BJ (cell line): ENCODE measurements at regions not wholly inside any gene's neighbourhood (a gene's known extent, or its start where the extent isn't known, plus 50 kb on each side); places are given as distances from the start of the nearest gene placed in this dataset.

Source experiments
- CTCF ChIA-PET: fragments of 350-600 bp; formaldehyde crosslinking; extraction: SDS; loops from one replicate; lab custom pipeline; 2021; ENCODE audit warnings: antibody characterized with exemption, inconsistent platforms; lab: Yijun Ruan, JAX
- POLR2A ChIA-PET: fragments of 300-600 bp; sonication (Branson Sonifier 250); formaldehyde crosslinking; extraction: SDS; loops from one replicate; lab custom pipeline; 2021; ENCODE audit warnings: antibody characterized with exemption; lab: Charles Lee
- DNase-seq: peaks from one replicate; pipeline ENCODE4 v3.0.0-alpha.2; 2011; ENCODE audit warnings: low read depth
- H3K27me3 ChIP-seq: 2 replicates; pipeline ENCODE4 v1.6.0; 2011; ENCODE audit warnings: low read length; ENCODE audit not compliant: control insufficient read depth, insufficient read depth
- H3K36me3 ChIP-seq: 2 replicates; pipeline ENCODE4 v1.5.1; 2011; ENCODE audit warnings: low read length; ENCODE audit not compliant: control insufficient read depth, insufficient read depth
- H3K4me3 ChIP-seq: 2 replicates; pipeline ENCODE4 v1.5.1; 2011; ENCODE audit warnings: low read depth, mild to moderate bottlenecking, control low read depth, low read length
- TF ChIP-seq, protein P1 (sequence below): IDR thresholded peaks from 2 replicates; pipeline ENCODE4 v1.5.1; 2011; ENCODE audit warnings: low read depth, mild to moderate bottlenecking, control low read depth, inconsistent platforms, low read length, moderate library complexity; ENCODE audit not compliant: insufficient read depth

DNA sequence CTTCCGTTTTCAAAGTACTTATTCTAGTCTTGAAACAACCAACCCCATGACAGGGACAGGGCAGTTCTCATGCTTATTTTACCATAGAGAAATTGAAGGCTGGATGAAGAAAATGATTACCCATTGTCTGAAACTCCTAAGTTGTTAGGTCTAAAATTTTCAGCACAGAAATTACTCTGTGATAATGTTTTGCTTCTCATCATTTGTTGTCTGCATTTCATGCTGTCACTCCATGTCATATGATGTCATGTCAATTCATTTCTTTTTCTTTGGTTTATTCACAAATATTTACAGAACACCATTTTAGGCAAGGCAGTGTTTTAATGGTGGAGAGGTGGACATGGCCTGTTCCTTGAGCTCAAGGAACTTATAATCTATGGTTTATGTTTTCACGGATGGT, 98.2 kb upstream of the RASGRP1 start:
- ChIA-PET POLR2A (no interaction called here), CTCF (interaction anchor here (0.9 to 1.8 kb wide), 3 partner anchors 11 to 37 kb away, joined by 3 to 5 read pairs (median 4); no protein-coding TSS in a partner anchor)
- Histone ChIP-seq H3K36me3 (no peaks in the 10 kb centered on the region), H3K27me3 (peaks cover 7% of the 10 kb centered on the region), H3K4me3 (no peak overlapping the region)
- DNase-seq, result no peak
- TF ChIP-seq, protein P1, sequence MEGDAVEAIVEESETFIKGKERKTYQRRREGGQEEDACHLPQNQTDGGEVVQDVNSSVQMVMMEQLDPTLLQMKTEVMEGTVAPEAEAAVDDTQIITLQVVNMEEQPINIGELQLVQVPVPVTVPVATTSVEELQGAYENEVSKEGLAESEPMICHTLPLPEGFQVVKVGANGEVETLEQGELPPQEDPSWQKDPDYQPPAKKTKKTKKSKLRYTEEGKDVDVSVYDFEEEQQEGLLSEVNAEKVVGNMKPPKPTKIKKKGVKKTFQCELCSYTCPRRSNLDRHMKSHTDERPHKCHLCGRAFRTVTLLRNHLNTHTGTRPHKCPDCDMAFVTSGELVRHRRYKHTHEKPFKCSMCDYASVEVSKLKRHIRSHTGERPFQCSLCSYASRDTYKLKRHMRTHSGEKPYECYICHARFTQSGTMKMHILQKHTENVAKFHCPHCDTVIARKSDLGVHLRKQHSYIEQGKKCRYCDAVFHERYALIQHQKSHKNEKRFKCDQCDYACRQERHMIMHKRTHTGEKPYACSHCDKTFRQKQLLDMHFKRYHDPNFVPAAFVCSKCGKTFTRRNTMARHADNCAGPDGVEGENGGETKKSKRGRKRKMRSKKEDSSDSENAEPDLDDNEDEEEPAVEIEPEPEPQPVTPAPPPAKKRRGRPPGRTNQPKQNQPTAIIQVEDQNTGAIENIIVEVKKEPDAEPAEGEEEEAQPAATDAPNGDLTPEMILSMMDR, result no peak

DNA sequence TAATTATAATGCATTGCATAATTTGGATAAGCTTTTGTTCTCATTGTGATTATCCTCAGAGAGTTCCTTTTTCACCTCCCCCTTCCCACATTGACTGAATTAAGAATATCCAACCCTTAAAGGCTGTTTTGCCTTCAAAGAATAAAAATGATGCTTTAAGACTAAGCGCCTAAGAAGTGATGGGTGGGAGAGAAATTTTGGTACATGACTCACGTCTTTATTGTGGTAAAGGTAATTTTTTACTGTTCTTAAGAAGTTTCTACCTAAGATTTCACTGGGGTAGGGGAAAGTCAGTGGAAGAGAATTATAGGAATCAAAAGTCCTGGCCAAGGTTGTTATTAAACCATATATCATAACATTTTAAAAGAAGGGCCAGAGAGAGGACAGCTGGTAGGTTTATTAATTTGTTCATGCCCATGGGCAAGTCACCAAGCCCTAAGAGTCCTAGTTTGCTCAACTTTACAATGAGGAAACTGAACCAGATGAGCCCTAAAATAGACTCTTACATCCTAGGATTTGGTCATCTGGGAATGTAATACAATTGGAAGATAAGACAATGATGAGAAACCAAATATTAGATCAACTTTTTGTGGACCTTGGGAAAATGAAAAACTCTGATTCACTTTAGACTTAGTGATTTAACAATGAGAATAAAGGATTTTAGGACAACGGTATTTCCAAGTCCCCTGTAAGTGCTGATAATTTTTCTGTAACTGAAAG, 101.1 kb upstream of the RASGRP1 start:
- CTCF ChIA-PET, result interaction anchor here (1.4 kb wide), 1 partner anchor 17 kb away, joined by 3 read pairs; no protein-coding TSS in a partner anchor
- H3K27me3 ChIP-seq, result peaks cover 8% of the 10 kb centered on the region
- TF ChIP-seq, protein P1, result no peak
- no peak for DNase-seq
- POLR2A ChIA-PET, result no interaction called here
- no peak overlapping the region for H3K4me3 ChIP-seq
- H3K36me3 ChIP-seq, result no peaks in the 10 kb centered on the region

- no peaks in the 10 kb centered on the region for H3K36me3 ChIP-seq
- H3K4me3 ChIP-seq, result no peak overlapping the region
- DNase-seq, result no peak
- ChIA-PET CTCF (no interaction called here), POLR2A (no interaction called here)
- TF ChIP-seq, protein P1, result no peak
- H3K27me3 ChIP-seq, result peaks cover 10% of the 10 kb centered on the region
Measured at GRCh38 chr15:38666865-38667510, 102.4 kb upstream of the RASGRP1 start.

GRCh38 chr15:38667890-38668850, 103.6 kb upstream of the RASGRP1 start:
- CTCF ChIA-PET, result interaction anchor here (0.9 to 1.1 kb wide), 2 partner anchors 15 to 20 kb away, joined by 3 read pairs; no protein-coding TSS in a partner anchor
- DNase-seq, result no peak
- POLR2A ChIA-PET, result interaction anchor here (0.5 to 1.1 kb wide), 2 partner anchors 41 to 612 kb away, joined by 3 to 28 read pairs; no protein-coding TSS in a partner anchor
- H3K36me3 ChIP-seq, result no peaks in the 10 kb centered on the region
- H3K4me3 ChIP-seq, result no peak overlapping the region
- H3K27me3 ChIP-seq, result peaks cover 9% of the 10 kb centered on the region
- TF ChIP-seq, protein P1, result no peak
